Tibial nerve (tissue), 4 donors: ENCODE measurements at regions not wholly inside any gene's neighbourhood (a gene's known extent, or its start where the extent isn't known, plus 50 kb on each side); places are given as distances from the start of the nearest gene placed in this dataset.

ENCODE experiments used
- DNase-seq, 2 donors: peaks; one replicate each; pipeline ENCODE4 v3.0.0-alpha.2; 2019; ENCODE audit warnings: low spot score in 2 of 2
- H3K27ac ChIP-seq, 4 donors: fragments of 200-600 bp; sonication (generic) in 3 of 4; one replicate each; pipeline ENCODE4 v1.5.1; 2017 to 2019; ENCODE audit warnings: mild to moderate bottlenecking in 1 of 4
- H3K27me3 ChIP-seq, 2 donors: fragments of 200-600 bp; sonication (generic) in 1 of 2; one replicate each; pipeline versions ENCODE4 v1.5.1 to v1.6.0; 2017 to 2019
- H3K36me3 ChIP-seq, 3 donors: fragments of 200-600 bp; sonication (generic); one replicate each; pipeline ENCODE4 v1.5.1; 2018 to 2019
- H3K4me1 ChIP-seq, 4 donors: fragments of 200-600 bp; sonication (generic) in 3 of 4; one replicate each; pipeline ENCODE4 v1.5.1; 2017 to 2019
- H3K4me3 ChIP-seq, 4 donors: fragments of 200-600 bp; sonication (generic) in 3 of 4; one replicate each; pipeline ENCODE4 v1.5.1; 2017 to 2019; ENCODE audit warnings: mild to moderate bottlenecking in 1 of 4, moderate library complexity in 1 of 4
- H3K9me3 ChIP-seq, 4 donors: fragments of 200-600 bp; sonication (generic) in 3 of 4; one replicate each; pipeline ENCODE4 v1.5.1; 2017 to 2019
- EP300 ChIP-seq, 2 donors: sonication (generic); formaldehyde crosslinking; IDR thresholded peaks; one replicate each; pipeline ENCODE4 v1.6.1; 2017; ENCODE audit warnings: antibody characterized with exemption in 2 of 2, mild to moderate bottlenecking in 1 of 2
- POLR2A ChIP-seq, 2 donors: fragments of 450-650 bp; IDR thresholded peaks; one replicate each; pipeline ENCODE4 v1.6.1; 2017; ENCODE audit warnings: antibody characterized with exemption in 2 of 2, mild to moderate bottlenecking in 2 of 2, moderate library complexity in 2 of 2
- WGBS, 2 donors: methylation state at CpG; one replicate each; pipeline ENCODE4 v1.1.5; 2018; 5-methylcytosine and 5-hydroxymethylcytosine counted together
- TF ChIP-seq, protein P1 (sequence below), 5 experiments: fragments of 200-600 bp in 3 of 5; fragments of 450-650 bp in 2 of 5; sonication (generic) in 3 of 5; IDR thresholded peaks; one replicate each; pipeline ENCODE4 v1.5.1; 2016 to 2019; ENCODE audit warnings: antibody characterized with exemption in 5 of 5, mild to moderate bottlenecking in 3 of 5, moderate library complexity in 2 of 5

DNA sequence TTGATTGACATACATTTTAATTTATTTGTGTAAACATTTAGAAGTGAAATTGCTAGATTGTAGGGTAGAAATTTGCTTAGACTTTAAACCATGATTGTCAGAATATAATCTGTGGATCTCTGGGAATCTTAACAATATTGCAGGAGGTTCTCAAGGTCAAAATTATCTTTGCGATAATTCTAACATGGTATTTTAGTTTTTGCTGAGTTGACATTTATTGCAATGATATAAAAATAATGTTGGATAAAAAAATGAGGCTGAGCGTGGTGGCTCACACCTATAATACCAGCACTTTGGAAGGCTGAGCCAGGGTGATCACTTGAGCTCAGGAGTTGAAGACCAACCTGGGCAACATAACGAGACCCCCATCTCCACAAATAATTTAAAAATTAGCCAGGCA lies 70.3 kb upstream of the SGCD start:
- H3K4me3 ChIP-seq = no peak overlapping the region
- no peaks in the 10 kb centered on the region for H3K9me3 ChIP-seq
- no peaks in the 10 kb centered on the region for H3K36me3 ChIP-seq
- no peak overlapping the region for H3K27ac ChIP-seq
- H3K4me1 ChIP-seq = no peaks in the 10 kb centered on the region
- no peak for DNase-seq
- TF ChIP-seq EP300 (IDR thresholded peaks at IDR 0.05) (no peak), POLR2A (IDR thresholded peaks at IDR 0.05) (no peak)
- TF ChIP-seq, protein P1, sequence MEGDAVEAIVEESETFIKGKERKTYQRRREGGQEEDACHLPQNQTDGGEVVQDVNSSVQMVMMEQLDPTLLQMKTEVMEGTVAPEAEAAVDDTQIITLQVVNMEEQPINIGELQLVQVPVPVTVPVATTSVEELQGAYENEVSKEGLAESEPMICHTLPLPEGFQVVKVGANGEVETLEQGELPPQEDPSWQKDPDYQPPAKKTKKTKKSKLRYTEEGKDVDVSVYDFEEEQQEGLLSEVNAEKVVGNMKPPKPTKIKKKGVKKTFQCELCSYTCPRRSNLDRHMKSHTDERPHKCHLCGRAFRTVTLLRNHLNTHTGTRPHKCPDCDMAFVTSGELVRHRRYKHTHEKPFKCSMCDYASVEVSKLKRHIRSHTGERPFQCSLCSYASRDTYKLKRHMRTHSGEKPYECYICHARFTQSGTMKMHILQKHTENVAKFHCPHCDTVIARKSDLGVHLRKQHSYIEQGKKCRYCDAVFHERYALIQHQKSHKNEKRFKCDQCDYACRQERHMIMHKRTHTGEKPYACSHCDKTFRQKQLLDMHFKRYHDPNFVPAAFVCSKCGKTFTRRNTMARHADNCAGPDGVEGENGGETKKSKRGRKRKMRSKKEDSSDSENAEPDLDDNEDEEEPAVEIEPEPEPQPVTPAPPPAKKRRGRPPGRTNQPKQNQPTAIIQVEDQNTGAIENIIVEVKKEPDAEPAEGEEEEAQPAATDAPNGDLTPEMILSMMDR (IDR thresholded peaks at IDR 0.05) = no peak
- no peaks in the 10 kb centered on the region for H3K27me3 ChIP-seq
- WGBS, 2 donors = 91 to 93% methylated on average over 3 of the region's 3 CpGs

DNA sequence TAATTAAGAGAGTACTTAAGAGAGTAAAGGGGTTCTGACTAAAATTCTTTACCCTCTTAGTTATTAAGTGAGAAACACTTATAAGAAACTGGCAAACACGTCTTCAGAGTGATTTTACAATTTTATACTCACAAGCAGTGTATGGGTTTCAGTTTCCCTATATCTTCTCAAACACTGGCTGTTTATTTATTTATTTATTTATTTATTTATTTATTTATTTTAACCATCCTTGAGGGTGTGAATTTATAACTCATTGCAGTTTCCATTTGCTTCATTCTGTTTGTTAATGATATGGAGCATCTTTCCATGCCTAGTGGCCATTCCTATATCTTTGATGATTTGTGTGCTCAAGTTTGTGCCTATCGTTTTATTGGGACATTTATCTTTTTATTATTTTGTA lies 68.0 kb upstream of the SGCD start:
- TF ChIP-seq EP300 (IDR thresholded peaks at IDR 0.05) = no peak
- no peak for TF ChIP-seq POLR2A (IDR thresholded peaks at IDR 0.05)
- TF ChIP-seq, protein P1 (IDR thresholded peaks at IDR 0.05) = no peak
- H3K4me1 ChIP-seq = no peaks in the 10 kb centered on the region
- WGBS, 2 donors = 81 to 90% methylated on average over 2 of the region's 2 CpGs
- no peaks in the 10 kb centered on the region for H3K27me3 ChIP-seq
- no peak overlapping the region for H3K4me3 ChIP-seq
- no peak overlapping the region for H3K27ac ChIP-seq
- H3K36me3 ChIP-seq = no peaks in the 10 kb centered on the region
- H3K9me3 ChIP-seq = no peaks in the 10 kb centered on the region
- no peak for DNase-seq

DNA sequence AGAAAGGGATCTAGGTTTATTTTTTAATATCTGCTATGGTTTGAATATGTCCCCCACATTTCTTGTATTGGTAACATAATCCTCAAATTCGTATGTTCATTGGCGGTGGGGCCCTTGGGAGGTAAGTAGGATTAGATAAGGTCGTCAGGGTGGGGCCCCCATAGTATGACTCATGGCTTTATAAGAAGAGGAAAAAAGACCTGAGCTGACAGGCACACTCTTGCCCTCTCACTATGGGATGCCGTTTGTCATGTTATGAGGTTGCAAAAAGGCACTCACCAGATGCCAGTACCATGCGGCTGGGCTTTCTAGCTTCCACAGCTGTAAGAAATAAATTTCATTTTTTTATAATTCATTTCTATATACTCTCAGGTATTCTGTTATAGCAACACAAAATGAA lies 67.3 kb upstream of the SGCD start:
- no peak overlapping the region for H3K27ac ChIP-seq
- H3K4me3 ChIP-seq = no peak overlapping the region
- no peaks in the 10 kb centered on the region for H3K4me1 ChIP-seq
- no peaks in the 10 kb centered on the region for H3K36me3 ChIP-seq
- H3K9me3 ChIP-seq = no peaks in the 10 kb centered on the region
- TF ChIP-seq POLR2A (IDR thresholded peaks at IDR 0.05) = no peak
- TF ChIP-seq, protein P1 (IDR thresholded peaks at IDR 0.05) = no peak
- no peak for TF ChIP-seq EP300 (IDR thresholded peaks at IDR 0.05)
- DNase-seq = no peak
- no peaks in the 10 kb centered on the region for H3K27me3 ChIP-seq
- 55 to 61% methylated on average over 5 of the region's 5 CpGs for WGBS, 2 donors

DNA sequence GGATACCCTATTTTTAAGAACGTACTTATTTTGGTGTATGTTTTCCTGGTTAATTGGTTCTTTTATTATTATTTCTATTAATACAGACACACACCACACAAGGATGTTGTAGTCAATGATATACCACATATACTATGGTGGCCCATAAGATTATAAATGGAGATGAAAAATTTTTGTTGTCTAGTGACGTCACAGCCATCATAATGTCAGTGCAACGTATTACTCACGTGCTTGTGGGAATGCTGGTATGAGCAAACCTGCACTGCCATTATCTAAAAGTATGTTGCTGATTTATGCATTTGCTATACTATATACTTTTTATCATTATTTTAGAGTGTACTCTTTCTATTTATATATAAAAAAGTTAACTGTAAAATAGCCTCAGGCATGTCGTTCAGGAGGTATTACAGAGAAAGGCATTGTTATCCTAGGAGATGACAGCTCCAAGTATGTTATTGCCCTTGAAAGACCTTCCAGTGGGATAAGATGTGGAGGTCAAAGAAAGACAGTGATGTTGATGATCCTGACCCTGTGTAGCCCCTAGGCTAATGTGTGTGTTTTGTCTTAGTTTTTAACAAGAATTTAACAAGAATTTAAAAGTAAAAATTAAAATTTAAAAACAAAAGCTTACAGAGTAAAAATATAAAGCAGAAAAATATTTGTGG lies 65.6 kb upstream of the SGCD start:
- no peak for TF ChIP-seq POLR2A (IDR thresholded peaks at IDR 0.05)
- TF ChIP-seq, protein P1 (IDR thresholded peaks at IDR 0.05) = no peak
- no peak for TF ChIP-seq EP300 (IDR thresholded peaks at IDR 0.05)
- no peaks in the 10 kb centered on the region for H3K4me1 ChIP-seq
- no peaks in the 10 kb centered on the region for H3K27me3 ChIP-seq
- no peaks in the 10 kb centered on the region for H3K9me3 ChIP-seq
- WGBS, 2 donors = 59 to 71% methylated on average over 5 of the region's 5 CpGs
- no peak for DNase-seq
- no peaks in the 10 kb centered on the region for H3K36me3 ChIP-seq
- no peak overlapping the region for H3K27ac ChIP-seq
- no peak overlapping the region for H3K4me3 ChIP-seq

DNA sequence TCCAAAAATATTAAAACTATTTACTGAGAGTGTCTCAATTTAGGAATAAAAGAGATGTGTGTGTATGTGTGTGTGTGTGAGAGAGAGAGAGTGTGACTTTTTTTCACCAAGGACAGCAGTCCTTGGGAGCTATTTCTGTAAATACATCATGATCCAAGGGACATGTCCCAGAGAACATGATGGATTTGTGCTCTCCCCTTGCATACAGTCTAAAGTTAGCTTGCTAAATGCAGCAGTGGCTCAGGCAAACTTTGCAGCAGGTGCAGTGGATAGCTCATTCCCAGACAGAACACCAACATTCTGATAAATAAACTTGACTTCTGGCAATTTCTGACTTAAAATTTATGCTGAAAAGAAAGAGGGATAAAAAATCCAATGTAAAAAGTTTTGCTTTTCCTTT lies 55.4 kb upstream of the SGCD start:
- Histone ChIP-seq H3K9me3 (peaks cover 0 to 9% (median 0%) of the 10 kb centered on the region in 4 donors), H3K4me1 (no peaks in the 10 kb centered on the region), H3K27ac (no peak overlapping the region), H3K4me3 (no peak overlapping the region), H3K27me3 (no peaks in the 10 kb centered on the region), H3K36me3 (no peaks in the 10 kb centered on the region)
- no peak for DNase-seq
- TF ChIP-seq, protein P1 (IDR thresholded peaks at IDR 0.05) = no peak
- TF ChIP-seq EP300 (IDR thresholded peaks at IDR 0.05) = no peak
- TF ChIP-seq POLR2A (IDR thresholded peaks at IDR 0.05) = no peak
